Neural progenitor cell (in vitro differentiated cells): ENCODE measurements at regions not wholly inside any gene's neighbourhood (a gene's known extent, or its start where the extent isn't known, plus 50 kb on each side); places are given as distances from the start of the nearest gene placed in this dataset.

Experiments
- EZH2 ChIP-seq: fragments of 200-600 bp; sonication (generic); IDR thresholded peaks from 2 replicates; pipeline ENCODE4 v1.6.1; 2017; ENCODE audit warnings: antibody characterized with exemption, mild to moderate bottlenecking, moderate library complexity
- EZH2phosphoT487 ChIP-seq: fragments of 200-600 bp; sonication (generic); IDR thresholded peaks from 2 replicates; pipeline ENCODE4 v1.6.1; 2017; ENCODE audit warnings: antibody characterized with exemption
- TF ChIP-seq, protein P1 (sequence below): fragments of 200-600 bp; sonication (generic); IDR thresholded peaks from 2 replicates; pipeline ENCODE4 v1.5.1; 2017; ENCODE audit warnings: antibody characterized with exemption, mild to moderate bottlenecking

DNA sequence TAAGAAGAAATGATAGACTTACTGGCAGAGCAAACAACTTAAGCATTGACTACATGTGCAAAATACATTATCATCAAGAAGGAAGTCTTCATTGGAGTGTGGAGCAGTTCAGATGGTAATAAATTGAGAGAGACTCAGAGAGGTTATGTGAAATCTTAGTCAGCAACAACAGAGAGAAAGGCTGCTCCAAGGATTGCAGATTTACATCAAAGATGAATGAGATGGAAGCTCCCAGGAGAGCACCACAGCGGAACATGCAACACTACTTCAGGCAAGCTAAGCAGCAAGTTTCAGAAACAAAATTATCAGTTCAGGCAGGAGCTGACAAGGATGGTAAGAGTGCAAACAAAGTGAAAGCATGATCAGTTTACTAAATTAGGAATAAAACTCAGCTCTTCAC, 882.3 kb downstream of the LRFN5 start:
- TF ChIP-seq, protein P1, sequence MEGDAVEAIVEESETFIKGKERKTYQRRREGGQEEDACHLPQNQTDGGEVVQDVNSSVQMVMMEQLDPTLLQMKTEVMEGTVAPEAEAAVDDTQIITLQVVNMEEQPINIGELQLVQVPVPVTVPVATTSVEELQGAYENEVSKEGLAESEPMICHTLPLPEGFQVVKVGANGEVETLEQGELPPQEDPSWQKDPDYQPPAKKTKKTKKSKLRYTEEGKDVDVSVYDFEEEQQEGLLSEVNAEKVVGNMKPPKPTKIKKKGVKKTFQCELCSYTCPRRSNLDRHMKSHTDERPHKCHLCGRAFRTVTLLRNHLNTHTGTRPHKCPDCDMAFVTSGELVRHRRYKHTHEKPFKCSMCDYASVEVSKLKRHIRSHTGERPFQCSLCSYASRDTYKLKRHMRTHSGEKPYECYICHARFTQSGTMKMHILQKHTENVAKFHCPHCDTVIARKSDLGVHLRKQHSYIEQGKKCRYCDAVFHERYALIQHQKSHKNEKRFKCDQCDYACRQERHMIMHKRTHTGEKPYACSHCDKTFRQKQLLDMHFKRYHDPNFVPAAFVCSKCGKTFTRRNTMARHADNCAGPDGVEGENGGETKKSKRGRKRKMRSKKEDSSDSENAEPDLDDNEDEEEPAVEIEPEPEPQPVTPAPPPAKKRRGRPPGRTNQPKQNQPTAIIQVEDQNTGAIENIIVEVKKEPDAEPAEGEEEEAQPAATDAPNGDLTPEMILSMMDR: no peak
- TF ChIP-seq EZH2 (no peak), EZH2phosphoT487 (no peak)
